Muscle of leg (tissue), 3 donors: ENCODE measurements at regions not wholly inside any gene's neighbourhood (a gene's known extent, or its start where the extent isn't known, plus 50 kb on each side); places are given as distances from the start of the nearest gene placed in this dataset.

Experiments
- DNase-seq: peaks from one replicate; pipeline ENCODE4 v3.0.0; 2013
- H3K27ac ChIP-seq: one replicate; pipeline ENCODE4 v1.5.1; 2013; ENCODE audit warnings: mild to moderate bottlenecking, low read length, control low read depth
- H3K27me3 ChIP-seq: one replicate; pipeline ENCODE4 v1.6.1; 2013; ENCODE audit warnings: low read length; ENCODE audit not compliant: control insufficient read depth, insufficient read depth
- H3K36me3 ChIP-seq: one replicate; pipeline ENCODE4 v1.6.1; 2013; ENCODE audit warnings: low read length; ENCODE audit not compliant: control insufficient read depth, insufficient read depth
- H3K4me1 ChIP-seq: one replicate; pipeline ENCODE4 v1.6.1; 2013; ENCODE audit warnings: low read length; ENCODE audit not compliant: control insufficient read depth, insufficient read depth
- H3K4me3 ChIP-seq: one replicate; pipeline ENCODE4 v1.5.1; 2013; ENCODE audit warnings: low read length, control low read depth
- H3K9me3 ChIP-seq: replicated peaks from 2 replicates; pipeline ENCODE4 v1.6.1; 2013; ENCODE audit warnings: low read depth, low read length; ENCODE audit not compliant: control insufficient read depth
- WGBS: methylation state at CpG from one replicate; pipeline ENCODE4 v1.1.5; 2013; ENCODE audit warnings: missing lambda C conversion rate; ENCODE audit not compliant: insufficient coverage; 5-methylcytosine and 5-hydroxymethylcytosine counted together

- Histone ChIP-seq H3K4me1 (peaks cover 30% of the 10 kb centered on the region), H3K36me3 (no peaks in the 10 kb centered on the region), H3K9me3 (no peaks in the 10 kb centered on the region), H3K27ac (peak overlapping the region; percentile 57), H3K4me3 (no peak overlapping the region), H3K27me3 (no peaks in the 10 kb centered on the region)
- DNase-seq = no peak
- WGBS = 33% methylated on average over 1 of the region's 3 CpGs
These were observed 101.4 kb upstream of the TSPAN2 start for GRCh38 chr1:115190540-115191170.

GRCh38 chr1:115189814-115190539 is 100.7 kb upstream of the TSPAN2 start:
- Histone ChIP-seq H3K27me3 (no peaks in the 10 kb centered on the region), H3K36me3 (no peaks in the 10 kb centered on the region), H3K27ac (peak overlapping the region; percentile 65), H3K4me3 (no peak overlapping the region), H3K4me1 (peaks cover 33% of the 10 kb centered on the region), H3K9me3 (no peaks in the 10 kb centered on the region)
- peak; percentile 88 for DNase-seq
- no CpG with 5 or more reads among the region's 5 CpGs for WGBS

- DNase-seq = no peak
- 78% methylated on average over 2 of the region's 4 CpGs for WGBS
- H3K27ac ChIP-seq = no peak overlapping the region
These were observed 99.5 kb upstream of the TSPAN2 start for GRCh38 chr1:115188680-115189395.

GRCh38 chr1:115186711-115187265 is 97.5 kb upstream of the TSPAN2 start:
- Histone ChIP-seq H3K4me3 (no peak overlapping the region), H3K4me1 (peaks cover 44% of the 10 kb centered on the region), H3K27ac (no peak overlapping the region), H3K27me3 (no peaks in the 10 kb centered on the region), H3K36me3 (no peaks in the 10 kb centered on the region), H3K9me3 (no peaks in the 10 kb centered on the region)
- no peak for DNase-seq
- 53% methylated on average over 8 of the region's 8 CpGs for WGBS

More at GRCh38 chr1:115188680-115189395, 99.5 kb upstream of the TSPAN2 start:
- H3K27me3 ChIP-seq = no peaks in the 10 kb centered on the region
- H3K4me3 ChIP-seq = no peak overlapping the region
- no peaks in the 10 kb centered on the region for H3K9me3 ChIP-seq
- H3K4me1 ChIP-seq = peaks cover 35% of the 10 kb centered on the region
- no peaks in the 10 kb centered on the region for H3K36me3 ChIP-seq

GRCh38 chr1:115185336-115185735 is 96.0 kb upstream of the TSPAN2 start:
- Histone ChIP-seq H3K4me3 (no peak overlapping the region), H3K27ac (no peak overlapping the region), H3K36me3 (no peaks in the 10 kb centered on the region), H3K27me3 (no peaks in the 10 kb centered on the region), H3K9me3 (no peaks in the 10 kb centered on the region), H3K4me1 (peaks cover 41% of the 10 kb centered on the region)
- WGBS = 70% methylated on average over 3 of the region's 4 CpGs
- no peak for DNase-seq

GRCh38 chr1:115184951-115185331 is 95.6 kb upstream of the TSPAN2 start:
- peaks cover 38% of the 10 kb centered on the region for H3K4me1 ChIP-seq
- no peaks in the 10 kb centered on the region for H3K9me3 ChIP-seq
- no peak overlapping the region for H3K27ac ChIP-seq

GRCh38 chr1:115184260-115184950 is 95.1 kb upstream of the TSPAN2 start:
- H3K4me1 ChIP-seq = peaks cover 38% of the 10 kb centered on the region

More at GRCh38 chr1:115184951-115185331, 95.6 kb upstream of the TSPAN2 start:
- no peaks in the 10 kb centered on the region for H3K36me3 ChIP-seq
- H3K4me3 ChIP-seq = no peak overlapping the region
- 80% methylated on average over 5 of the region's 5 CpGs for WGBS
- no peak for DNase-seq
- no peaks in the 10 kb centered on the region for H3K27me3 ChIP-seq

GRCh38 chr1:115183721-115184259 is 94.5 kb upstream of the TSPAN2 start:
- Histone ChIP-seq H3K4me1 (peaks cover 36% of the 10 kb centered on the region), H3K4me3 (no peak overlapping the region), H3K9me3 (no peaks in the 10 kb centered on the region), H3K27ac (no peak overlapping the region), H3K36me3 (no peaks in the 10 kb centered on the region), H3K27me3 (no peaks in the 10 kb centered on the region)
- peak; percentile 90 for DNase-seq
- WGBS = 17% methylated on average over 7 of the region's 8 CpGs

More at GRCh38 chr1:115184260-115184950, 95.1 kb upstream of the TSPAN2 start:
- H3K36me3 ChIP-seq = no peaks in the 10 kb centered on the region
- no peaks in the 10 kb centered on the region for H3K27me3 ChIP-seq
- WGBS = 38% methylated on average over 1 of the region's 5 CpGs
- no peaks in the 10 kb centered on the region for H3K9me3 ChIP-seq
- no peak overlapping the region for H3K27ac ChIP-seq
- no peak for DNase-seq
- H3K4me3 ChIP-seq = no peak overlapping the region

GRCh38 chr1:115183158-115183557 is 93.9 kb upstream of the TSPAN2 start:
- H3K36me3 ChIP-seq = no peaks in the 10 kb centered on the region
- 65% methylated on average over 3 of the region's 6 CpGs for WGBS
- H3K4me3 ChIP-seq = no peak overlapping the region
- DNase-seq = no peak
- peak overlapping the region; percentile 17 for H3K27ac ChIP-seq
- H3K4me1 ChIP-seq = peaks cover 33% of the 10 kb centered on the region
- no peaks in the 10 kb centered on the region for H3K27me3 ChIP-seq
- no peaks in the 10 kb centered on the region for H3K9me3 ChIP-seq
